ENCODE measurements at regions not wholly inside any gene's neighbourhood (a gene's known extent, or its start where the extent isn't known, plus 50 kb on each side); places are given as distances from the start of the nearest gene placed in this dataset.

- TF ChIP-seq CTCF (conservative IDR thresholded peaks at IDR 0.05): no peak
- TF ChIP-seq EZH2 (IDR thresholded peaks at IDR 0.05; ENCODE audit: low read depth): no peak
Measured at GRCh38 chr10:53682885-53683284, 910.3 kb upstream of the MBL2 start.
